Kidney (tissue), 13 donors: ENCODE measurements at regions not wholly inside any gene's neighbourhood (a gene's known extent, or its start where the extent isn't known, plus 50 kb on each side); places are given as distances from the start of the nearest gene placed in this dataset.

Experiments used
- DNase-seq, 5 donors: peaks; one replicate each; pipeline ENCODE4 v3.0.0-alpha.2; 2013 to 2020
- FAIRE-seq: peaks from 2 replicates; lab custom pipeline; 2012; peaks lifted over from hg19 to GRCh38; lab: Jason Lieb, UNC
- H3K27ac ChIP-seq, 2 donors: one replicate each; pipeline ENCODE4 v1.7.0; 2013; ENCODE audit warnings: low read depth in 2 of 2, low read length in 2 of 2, inconsistent platforms in 1 of 2
- H3K27me3 ChIP-seq: one replicate; pipeline ENCODE4 v1.7.1; 2013; ENCODE audit warnings: low read length, inconsistent platforms; ENCODE audit not compliant: control insufficient read depth, insufficient read depth
- H3K36me3 ChIP-seq, 3 donors: one replicate each; pipeline versions ENCODE4 v1.7.0 to v1.7.1; 2013; ENCODE audit warnings: low read length in 3 of 3, control low read depth in 1 of 3, inconsistent platforms in 1 of 3; ENCODE audit not compliant: insufficient read depth in 3 of 3, control insufficient read depth in 2 of 3
- H3K4me1 ChIP-seq, 3 donors: one replicate each; pipeline versions ENCODE4 v1.7.0 to v1.7.1; 2013; ENCODE audit warnings: low read length in 3 of 3, inconsistent platforms in 1 of 3, low read depth in 1 of 3; ENCODE audit not compliant: control insufficient read depth in 2 of 3, insufficient read depth in 2 of 3
- H3K4me3 ChIP-seq, 3 donors: one replicate each; pipeline versions ENCODE4 v1.7.0 to v1.8.1; 2013; ENCODE audit warnings: low read length in 3 of 3, control low read depth in 1 of 3, inconsistent platforms in 1 of 3
- H3K9ac ChIP-seq, 3 donors: one replicate each; pipeline versions ENCODE4 v1.7.0 to v1.7.1; 2013; ENCODE audit warnings: low read length in 3 of 3, control low read depth in 1 of 3, inconsistent platforms in 1 of 3
- H3K9me3 ChIP-seq, 3 donors: one replicate each; pipeline versions ENCODE4 v1.7.0 to v1.7.1; 2013; ENCODE audit warnings: low read length in 3 of 3, control low read depth in 1 of 3, inconsistent platforms in 1 of 3; ENCODE audit not compliant: control insufficient read depth in 2 of 3, insufficient read depth in 1 of 3
- intact Hi-C: fragments of 100-400 bp; cut with DNase I; formaldehyde crosslinking; loops from one replicate; pipeline ENCODE4 v1.11.1; 2022
- TF ChIP-seq, protein P1 (sequence below): IDR thresholded peaks from 3 replicates; pipeline ENCODE4 v1.5.1; 2012; ENCODE audit warnings: mild to moderate bottlenecking, moderate library complexity, borderline replicate concordance; ENCODE audit not compliant: insufficient read depth; ENCODE audit errors: extremely low read depth
- donor health status: control.
- donor health status: control.
- donor health status: control.
- donor health status: control.
- donor health status: control.
- donor health status: DM: yes; HTN: yes; CAD: no.
- donor health status: Normal renal cell carcinoma (clear cell type).

DNA sequence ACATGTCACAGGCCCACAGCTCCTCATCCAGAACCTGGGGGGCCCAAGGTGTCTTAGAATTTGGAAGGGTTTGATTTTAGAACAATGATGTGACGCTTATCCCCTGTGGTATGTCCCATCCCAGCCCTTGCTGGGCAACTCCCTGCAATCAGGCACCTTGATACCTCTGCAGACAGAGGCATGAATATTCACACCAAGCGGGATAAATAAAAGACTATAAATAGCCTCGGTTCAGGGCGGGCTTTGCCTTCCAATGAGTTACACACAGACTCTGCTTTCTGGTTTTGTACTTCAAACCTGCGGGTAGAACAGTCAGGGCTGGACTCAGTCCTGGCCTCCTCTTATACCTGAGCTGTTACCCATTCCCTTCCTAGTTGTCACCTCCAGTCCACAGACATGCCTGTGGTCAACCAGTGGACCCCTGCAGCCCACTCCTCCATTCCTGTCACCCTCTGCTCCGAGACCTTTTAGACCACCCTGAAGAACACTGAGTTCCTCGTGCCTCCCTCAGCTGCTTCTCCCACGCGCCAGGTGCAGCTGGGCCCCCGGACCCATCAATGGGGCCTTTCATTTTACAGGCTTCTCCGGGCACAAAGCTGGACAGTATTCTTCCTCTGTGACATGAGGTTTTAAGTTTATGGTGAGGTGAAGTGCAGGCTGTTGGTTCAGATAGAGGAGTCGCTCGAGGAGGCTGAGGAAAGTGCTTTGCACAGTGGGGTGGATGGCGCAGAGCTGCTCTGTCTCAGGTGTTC is 120.1 kb upstream of the TNR start:
- Histone ChIP-seq H3K36me3 (no peaks in the 10 kb centered on the region), H3K9me3 (no peaks in the 10 kb centered on the region), H3K27me3 (no peaks in the 10 kb centered on the region), H3K4me3 (no peak overlapping the region), H3K27ac (no peak overlapping the region), H3K4me1 (no peaks in the 10 kb centered on the region), H3K9ac (no peak overlapping the region)
- DNase-seq (no peak), FAIRE-seq (no peak)
- intact Hi-C loops: no loop called here
- TF ChIP-seq, protein P1, sequence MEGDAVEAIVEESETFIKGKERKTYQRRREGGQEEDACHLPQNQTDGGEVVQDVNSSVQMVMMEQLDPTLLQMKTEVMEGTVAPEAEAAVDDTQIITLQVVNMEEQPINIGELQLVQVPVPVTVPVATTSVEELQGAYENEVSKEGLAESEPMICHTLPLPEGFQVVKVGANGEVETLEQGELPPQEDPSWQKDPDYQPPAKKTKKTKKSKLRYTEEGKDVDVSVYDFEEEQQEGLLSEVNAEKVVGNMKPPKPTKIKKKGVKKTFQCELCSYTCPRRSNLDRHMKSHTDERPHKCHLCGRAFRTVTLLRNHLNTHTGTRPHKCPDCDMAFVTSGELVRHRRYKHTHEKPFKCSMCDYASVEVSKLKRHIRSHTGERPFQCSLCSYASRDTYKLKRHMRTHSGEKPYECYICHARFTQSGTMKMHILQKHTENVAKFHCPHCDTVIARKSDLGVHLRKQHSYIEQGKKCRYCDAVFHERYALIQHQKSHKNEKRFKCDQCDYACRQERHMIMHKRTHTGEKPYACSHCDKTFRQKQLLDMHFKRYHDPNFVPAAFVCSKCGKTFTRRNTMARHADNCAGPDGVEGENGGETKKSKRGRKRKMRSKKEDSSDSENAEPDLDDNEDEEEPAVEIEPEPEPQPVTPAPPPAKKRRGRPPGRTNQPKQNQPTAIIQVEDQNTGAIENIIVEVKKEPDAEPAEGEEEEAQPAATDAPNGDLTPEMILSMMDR: no peak

- DNase-seq: no peak
- H3K4me3 ChIP-seq: no peak overlapping the region
- no peaks in the 10 kb centered on the region for H3K27me3 ChIP-seq
- FAIRE-seq: no peak
- TF ChIP-seq, protein P1: no peak
- H3K27ac ChIP-seq: no peak overlapping the region
- H3K36me3 ChIP-seq: no peaks in the 10 kb centered on the region
- no peak overlapping the region for H3K9ac ChIP-seq
- intact Hi-C loops: no loop called here
- no peaks in the 10 kb centered on the region for H3K9me3 ChIP-seq
- H3K4me1 ChIP-seq: no peaks in the 10 kb centered on the region
Observed at GRCh38 chr1:175862408-175862807, 119.0 kb upstream of the TNR start.

GRCh38 chr1:175861626-175862367 is 118.4 kb upstream of the TNR start:
- Histone ChIP-seq H3K4me1 (no peaks in the 10 kb centered on the region), H3K9me3 (no peaks in the 10 kb centered on the region), H3K27ac (no peak overlapping the region), H3K36me3 (no peaks in the 10 kb centered on the region), H3K27me3 (no peaks in the 10 kb centered on the region), H3K4me3 (no peak overlapping the region), H3K9ac (no peak overlapping the region)
- no peak for FAIRE-seq
- TF ChIP-seq, protein P1: no peak
- no peak for DNase-seq
- intact Hi-C loops: no loop called here
